HG03095 (cell line): ENCODE measurements at regions not wholly inside any gene's neighbourhood (a gene's known extent, or its start where the extent isn't known, plus 50 kb on each side); places are given as distances from the start of the nearest gene placed in this dataset.
"Not testable (repeated sequence)": the region's sequence is repeated elsewhere in the genome, so short reads cannot be mapped to it uniquely, and the experiment has no call there.

Experiments
- ATAC-seq: cut with Tn5 transposase; IDR thresholded peaks from one replicate; pipeline ENCODE4 v1.9.1; 2021; ENCODE audit warnings: moderate library complexity; ENCODE audit not compliant: unreplicated experiment

DNA sequence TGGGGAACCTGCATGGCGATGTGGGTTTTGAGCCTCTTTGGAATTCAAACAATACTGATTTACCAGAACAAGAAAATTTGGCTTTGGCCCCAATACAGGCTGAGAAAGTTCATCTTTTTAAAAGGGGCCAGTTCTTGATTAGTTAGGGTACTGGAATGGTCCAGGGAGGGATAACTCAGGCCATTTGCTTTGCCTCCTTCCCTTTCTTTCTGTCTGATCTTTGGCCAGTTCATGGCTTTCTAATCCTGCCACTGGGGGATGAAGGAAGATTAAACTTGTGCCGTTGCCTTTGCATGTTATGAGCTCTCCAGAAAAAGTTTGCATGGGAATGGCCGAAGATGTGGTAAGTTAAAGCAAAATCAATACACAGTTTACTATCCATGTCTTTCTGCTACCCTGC lies 78.4 kb downstream of the ADAMTS15 start:
- ATAC-seq: no peak

DNA sequence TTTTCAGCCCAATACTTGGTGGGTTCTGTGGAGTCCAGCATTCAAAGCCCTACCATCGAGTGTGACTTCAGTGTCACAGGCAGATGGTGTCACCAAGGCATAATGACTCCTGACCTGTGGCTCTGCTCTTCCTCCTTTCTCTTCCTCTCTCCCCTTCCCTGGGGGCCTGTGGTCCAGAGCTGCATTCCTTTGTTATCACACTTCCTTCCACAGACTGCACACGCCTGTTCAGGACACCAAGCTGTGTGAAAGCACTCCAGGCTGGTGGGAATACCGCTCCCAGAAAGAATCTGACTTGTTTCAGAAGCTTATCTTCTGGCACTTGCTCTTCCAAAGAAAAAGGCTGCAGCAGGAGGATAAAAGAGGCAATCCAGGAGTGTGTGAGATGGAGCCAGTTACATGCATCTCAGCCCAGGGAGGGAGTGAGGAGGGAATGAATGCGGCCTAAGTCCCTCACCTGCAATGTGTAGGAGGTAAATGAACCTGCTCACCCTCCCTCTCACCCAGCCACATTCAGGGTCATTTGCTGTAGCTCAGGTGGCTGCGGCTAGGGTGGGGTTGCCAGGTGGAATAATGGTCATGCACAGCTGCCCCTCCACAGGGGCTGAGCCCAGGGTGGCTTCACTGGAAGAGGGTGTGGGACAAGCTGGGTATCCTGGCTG lies 79.3 kb downstream of the ADAMTS15 start:
- no peak for ATAC-seq

DNA sequence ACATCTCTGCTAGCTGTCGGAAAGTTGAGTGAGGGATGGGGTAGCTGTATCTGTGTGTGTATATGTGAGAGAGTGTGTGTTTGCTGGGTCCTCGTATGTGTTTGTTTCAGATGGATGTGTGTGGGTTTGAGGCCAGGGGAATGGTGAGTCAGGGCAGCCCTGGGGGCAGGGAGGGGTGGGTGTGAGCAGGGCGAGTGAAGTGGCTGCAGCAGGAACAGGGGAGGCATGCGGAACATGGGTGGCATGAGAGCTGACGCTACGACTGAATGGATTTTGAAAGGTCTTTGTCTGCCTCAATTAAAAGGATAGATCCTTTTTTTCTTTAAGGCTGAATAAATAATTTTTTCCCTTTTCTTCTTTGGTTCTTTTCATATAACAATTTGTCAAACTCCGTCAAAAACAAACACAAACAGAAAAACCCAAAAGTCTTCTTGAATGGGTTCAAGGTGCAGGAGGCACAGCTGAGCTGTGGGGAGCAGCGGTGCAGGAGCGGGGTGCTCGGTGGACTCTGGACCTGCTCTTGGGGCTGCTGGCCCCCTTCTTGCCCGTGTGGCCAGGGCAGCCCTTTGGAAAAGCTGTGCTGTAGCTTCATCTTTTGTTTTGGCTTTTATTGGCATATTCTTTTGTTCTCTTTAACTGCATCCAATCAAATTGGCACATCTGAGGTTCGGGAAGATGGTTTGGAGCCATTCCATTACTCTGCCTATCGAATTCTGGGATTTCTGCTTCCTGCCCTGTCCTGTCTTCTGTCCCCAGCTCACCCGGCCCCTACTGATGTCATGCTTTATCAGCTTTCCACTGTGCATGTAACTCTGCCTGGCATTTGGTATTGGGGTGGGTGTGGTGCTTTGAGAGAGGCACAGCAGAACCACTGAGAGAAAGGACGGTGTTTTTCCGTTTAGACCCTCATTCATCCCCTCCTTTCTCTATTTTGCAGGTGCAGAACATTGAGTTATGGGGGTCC lies 80.1 kb downstream of the ADAMTS15 start:
- no peak for ATAC-seq

DNA sequence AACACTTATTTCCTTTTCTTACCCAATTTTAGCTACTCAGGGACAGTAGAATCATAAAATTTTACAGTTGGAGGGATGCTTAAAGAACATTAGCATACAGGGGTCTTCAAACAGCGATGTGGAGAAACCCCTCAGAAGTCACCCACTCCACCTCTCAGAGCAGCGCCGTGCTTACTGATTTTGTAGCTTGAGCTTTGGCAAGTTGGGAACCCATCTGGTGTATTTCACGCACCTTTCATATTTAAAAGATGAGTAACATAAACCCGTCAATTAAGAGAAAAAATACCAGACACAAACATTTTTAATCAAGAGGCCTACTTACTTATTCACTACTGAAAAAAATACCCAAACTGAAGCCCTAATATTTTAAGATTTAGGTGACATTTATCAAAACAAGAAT lies 80.9 kb downstream of the ADAMTS15 start:
- no peak for ATAC-seq

DNA sequence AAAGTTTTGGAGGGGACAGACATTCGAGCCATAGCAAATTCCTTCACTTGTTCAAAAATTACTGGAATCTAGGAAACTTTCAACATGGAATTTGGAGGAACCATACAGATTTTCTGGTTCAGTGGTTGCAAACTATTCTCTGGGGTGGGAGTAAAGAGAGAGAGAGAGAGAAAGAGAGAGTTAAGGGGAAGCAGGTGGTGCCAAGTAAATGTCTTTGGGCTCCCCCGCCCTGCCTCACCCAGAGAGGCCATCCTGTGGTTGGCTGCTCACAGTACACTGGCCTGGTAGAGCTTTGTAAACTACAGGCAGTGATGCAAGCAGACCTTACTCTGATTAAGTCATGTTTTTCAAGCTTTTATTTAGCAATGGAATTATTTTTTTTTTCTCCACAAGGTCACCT lies 82.6 kb downstream of the ADAMTS15 start:
- ATAC-seq: no peak

DNA sequence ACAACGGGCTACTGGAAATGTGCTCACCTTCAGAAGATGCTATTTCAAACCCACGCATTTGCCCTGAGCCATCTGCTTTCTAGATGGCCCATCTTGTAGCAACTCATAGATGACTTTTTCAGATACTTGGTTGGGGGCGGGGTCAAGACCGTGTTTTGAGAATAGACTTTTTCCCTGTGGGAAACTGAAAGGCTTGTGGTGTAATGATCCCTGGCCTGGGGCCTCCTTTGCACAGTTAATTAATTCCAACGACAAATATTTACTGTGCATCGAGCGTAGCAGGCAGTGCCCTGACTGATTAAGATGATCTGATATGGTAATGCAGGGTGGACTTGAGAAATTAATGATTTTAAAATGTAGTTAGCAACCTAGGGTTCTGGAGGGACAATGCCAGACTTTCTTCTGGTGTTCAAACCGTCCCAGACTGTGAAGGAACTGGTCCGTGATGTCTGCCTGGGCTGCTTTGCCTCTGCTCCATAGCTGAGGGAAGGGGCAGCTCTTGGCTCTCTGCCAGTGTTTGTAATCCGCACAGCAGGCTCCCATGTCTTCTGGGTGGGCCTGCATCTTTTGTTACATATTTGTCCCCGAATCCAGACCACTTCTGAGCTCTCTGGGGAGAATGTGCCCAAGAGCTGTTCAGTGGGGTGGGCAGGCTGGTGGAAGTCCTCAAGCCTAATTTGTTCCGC lies 84.8 kb downstream of the ADAMTS15 start:
- ATAC-seq: no peak

DNA sequence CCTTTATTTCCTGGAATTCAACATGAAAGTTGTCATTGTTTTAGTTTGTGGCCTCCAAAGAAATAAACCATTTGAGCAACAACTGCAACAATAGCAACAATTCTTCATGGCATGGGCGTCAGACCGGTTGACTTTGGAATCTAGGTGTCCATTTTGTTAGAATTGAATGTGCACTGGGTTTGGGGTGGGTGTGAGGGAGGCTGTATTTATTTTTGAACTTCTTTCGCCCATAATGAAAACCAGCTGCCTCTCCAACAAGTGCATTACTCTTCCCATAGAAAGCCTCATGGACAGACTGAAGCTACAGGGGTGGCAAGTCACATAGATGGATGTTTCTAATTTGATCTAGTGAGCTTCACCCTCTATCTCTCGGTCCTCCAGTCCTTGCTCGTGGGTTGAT lies 85.4 kb downstream of the ADAMTS15 start:
- ATAC-seq: no peak

DNA sequence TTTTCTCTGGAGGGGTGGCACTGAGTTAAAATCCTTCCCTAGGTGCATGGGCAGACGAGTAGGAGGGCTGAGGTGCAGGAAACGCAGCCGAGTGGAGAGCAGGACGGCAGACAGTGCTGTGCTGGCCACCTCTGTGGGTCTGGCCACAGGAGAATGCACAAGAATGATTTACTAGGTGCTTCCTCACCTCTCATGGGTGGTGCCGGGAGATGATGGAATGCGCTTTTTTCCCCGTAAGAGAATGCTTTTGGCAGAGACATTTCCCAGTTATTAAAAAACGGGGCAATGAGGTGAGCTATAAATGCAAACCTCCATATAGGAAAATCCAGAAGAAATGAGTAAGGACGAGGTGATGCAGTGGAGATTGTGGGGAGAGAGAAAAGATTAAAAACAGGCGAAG lies 86.1 kb downstream of the ADAMTS15 start:
- ATAC-seq: no peak

DNA sequence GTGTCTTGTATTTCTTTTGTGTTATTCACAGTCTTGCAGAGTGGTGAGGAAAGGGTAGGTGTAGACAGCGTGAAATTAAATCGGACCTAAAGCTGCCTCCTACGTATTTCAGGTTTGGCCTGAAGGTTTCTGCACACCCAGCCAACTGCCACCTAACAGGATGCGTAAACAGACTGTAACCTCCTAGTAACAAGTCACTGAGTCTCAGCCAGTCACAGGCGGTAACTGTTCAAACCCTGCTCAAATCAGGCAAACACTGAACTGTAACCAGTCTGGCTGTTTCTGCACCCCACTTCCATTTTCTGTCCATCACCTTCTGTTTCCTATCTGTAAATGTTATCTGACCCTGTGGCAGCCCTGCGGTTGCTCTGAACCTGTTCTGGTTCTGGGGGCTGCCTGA lies 87.1 kb downstream of the ADAMTS15 start:
- no peak for ATAC-seq

DNA sequence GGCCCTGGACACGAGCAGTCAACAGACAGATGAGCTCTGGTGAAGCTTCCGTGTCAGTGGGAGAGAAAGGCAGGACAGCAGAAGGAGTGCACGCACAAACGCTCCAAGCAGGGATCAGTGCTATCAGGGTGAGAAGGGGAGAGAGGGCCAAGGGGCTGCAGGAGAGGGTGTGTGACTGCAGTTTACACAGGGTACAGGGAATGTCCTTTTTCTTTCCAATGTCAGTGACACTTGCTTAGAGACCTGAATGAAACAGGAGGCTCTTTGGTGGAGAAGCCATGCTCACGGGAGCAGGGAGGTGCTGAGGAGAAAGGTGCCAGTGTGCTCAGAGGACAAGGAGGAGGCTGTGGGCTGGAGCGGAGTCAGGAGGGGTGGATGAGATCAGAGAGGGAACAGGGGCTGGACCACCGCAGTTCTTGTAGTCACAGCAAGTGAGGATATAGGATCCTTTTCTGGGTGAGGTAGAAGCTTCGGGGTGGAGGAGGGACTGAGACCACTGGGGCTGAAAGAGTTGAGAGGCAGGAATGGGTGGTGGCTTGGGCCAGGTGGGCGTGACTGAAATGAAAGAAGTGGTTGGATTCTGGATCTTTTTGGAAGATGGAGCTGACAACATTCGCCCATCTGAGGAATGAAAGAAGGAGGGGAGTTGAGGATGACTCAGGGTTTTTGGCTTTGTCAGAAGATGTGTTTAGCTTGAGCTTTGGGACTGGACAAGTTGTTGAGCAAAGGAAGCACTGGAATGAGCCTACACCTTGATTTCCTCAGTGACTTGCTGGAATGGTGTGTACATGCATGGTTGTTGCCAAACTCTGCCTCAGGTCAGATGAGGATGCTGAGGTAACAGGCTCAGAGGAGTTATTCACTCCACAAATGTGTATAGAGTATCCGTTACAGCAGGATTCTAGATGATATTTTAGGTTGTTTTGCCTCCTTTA lies 87.9 kb downstream of the ADAMTS15 start:
- no peak for ATAC-seq

DNA sequence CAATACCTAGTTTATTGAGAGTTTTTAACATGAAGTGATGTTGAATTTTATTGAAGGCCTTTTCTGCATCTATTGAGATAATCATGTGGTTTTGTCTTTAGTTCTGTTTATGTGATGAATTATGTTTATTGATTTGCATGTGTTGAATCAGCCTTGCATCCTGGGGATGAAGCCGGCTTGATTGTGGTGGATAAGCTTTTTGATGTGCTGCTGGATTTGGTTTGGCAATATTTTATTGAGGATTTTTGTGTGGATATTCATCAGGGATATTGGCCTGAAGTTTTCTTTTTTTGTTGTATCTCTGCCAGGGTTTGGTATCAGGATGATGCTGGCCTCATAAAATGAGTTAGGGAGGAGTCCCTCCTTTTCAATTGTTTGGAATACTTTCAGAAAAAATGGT lies 91.2 kb downstream of the ADAMTS15 start:
- not testable (repeated sequence) for ATAC-seq

DNA sequence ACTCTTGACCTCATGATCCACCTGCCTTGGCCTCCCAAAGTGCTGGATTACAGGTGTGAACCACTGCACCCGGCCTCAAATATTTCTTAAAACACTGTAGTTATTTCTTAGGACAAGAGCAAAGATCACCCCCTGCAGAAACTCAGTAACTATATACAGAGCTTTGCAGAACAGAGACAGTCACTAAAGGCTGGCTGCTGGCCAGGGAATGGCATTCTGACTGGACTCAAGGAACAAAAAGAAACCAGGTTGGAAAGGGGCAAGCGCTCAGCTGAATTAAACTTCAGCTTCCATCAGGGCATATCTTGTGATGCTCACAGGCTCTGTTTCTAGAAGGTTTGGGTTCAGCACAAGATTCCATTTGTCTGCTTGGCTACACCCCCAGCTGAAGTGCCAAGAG lies 95.8 kb downstream of the ADAMTS15 start:
- no peak for ATAC-seq

DNA sequence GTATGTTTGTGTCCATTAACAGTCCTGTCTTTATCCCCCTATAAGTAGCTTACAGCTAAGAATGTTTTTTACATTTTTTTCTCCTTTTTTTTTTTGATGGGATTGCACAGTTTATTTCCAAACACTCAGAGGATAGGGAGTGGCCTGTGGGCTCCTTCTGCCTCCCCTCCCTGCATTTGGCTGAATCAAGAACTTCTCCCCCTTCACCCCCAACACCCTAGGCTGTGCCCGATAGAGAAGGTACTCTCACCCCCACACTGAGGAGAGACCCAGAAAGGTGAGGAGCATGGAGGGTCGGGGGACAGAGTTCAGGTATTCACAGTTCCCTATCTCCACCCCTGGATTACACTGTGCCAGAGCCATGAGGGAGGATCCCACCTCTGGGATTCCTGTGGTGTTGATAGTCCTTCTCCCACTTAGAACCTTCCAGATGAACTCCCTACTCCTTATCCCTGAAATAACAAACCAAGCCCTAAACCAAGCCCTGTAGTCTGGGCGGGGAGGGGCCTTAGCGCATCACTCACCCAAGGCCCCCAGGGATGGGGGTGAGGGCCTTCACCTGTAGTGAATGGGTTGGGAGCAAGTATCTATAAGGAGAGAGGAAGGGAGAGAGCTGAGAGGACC lies 97.1 kb downstream of the ADAMTS15 start:
- ATAC-seq: no peak

DNA sequence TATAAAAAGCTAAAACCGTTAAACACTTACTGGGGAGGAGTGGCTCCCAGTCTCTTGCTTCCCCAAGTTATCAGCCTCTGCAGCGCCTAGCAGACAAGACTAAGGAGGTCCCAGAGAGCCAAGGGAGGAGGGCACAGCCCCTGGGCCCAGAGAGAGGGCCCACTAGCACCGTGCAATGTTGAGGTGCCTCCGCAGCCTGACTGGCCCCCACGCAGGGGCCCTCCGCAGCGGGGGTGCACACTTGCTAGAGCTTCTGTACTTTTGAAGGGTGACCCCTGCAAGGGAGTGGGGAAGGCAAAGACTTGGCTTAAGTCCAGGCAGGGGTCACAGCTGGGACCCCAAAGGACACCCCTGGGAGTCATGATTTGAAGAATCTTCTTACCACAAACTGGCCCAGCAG lies 98.0 kb downstream of the ADAMTS15 start:
- ATAC-seq: no peak

DNA sequence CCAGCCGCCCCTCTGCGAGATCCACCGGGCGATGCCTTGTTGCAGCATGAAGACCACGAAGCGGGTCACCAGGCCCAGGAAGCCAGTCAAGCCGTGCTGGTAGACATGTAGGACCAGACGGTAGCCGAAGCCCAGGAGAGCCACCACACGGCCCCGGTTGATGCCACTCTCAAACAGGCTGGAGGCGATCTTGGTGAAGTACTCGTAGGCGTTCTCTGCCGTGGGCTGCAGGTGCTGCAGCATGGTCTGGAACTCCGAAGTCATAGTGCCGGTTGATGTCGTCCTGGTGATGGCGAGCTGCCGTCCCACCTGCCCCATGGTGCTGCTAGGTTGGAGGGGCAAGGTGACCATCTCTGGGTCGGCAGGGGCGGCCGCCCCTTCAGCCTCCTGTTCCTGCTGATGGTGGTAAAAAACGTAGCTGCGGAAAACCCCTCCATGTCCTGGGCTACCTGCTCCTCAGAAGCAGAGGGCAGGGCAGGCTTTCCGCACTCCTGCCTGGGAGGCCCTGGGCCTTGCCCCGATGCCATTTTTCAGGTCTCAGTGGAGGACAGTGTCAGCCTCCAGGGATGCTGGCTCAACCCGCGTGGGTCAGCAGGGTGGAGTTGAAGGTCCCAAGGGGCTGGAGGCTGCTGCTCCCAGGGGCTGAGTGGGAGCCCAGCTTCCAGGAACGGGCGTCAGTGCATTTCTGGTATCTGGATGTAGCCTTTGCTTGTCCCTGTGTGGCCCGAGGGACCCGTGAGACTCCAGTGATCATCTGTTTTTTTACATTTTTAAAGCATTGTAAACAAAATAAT lies 98.7 kb downstream of the ADAMTS15 start:
- no peak for ATAC-seq

DNA sequence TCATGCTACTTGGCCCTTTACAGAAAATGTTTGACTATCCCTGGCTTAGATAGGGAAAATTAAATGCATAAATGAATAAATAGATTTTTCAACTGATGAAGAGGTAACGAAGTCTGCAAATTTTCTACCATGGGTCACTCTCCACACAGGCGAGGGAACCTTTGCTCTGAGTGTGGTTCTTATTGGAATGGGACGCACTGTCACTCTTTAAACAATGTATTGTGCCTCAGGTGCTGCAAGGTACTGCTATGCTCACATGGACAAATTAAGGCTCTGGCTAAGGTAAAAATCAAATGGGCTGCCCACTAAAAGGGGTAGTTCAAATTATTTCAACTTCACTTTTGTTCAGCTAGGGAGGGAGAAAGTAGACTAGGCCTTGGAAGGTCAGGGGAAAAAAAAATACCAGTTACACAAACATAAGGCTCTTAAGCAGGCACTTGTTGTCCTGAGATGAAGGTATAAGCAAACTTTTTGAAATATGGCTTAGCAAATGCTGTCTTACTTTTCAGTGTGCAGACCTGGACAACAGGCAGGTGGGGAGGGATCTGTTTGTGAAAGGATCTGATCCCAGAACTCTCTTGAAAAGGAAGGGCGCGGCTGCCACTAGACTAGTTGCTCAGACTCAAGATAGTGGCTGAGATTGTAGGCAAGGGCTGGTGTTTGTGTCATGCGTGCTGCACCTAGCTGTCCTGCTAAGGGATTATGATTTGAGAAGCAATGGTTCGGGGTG lies 99.5 kb downstream of the ADAMTS15 start:
- no peak for ATAC-seq

DNA sequence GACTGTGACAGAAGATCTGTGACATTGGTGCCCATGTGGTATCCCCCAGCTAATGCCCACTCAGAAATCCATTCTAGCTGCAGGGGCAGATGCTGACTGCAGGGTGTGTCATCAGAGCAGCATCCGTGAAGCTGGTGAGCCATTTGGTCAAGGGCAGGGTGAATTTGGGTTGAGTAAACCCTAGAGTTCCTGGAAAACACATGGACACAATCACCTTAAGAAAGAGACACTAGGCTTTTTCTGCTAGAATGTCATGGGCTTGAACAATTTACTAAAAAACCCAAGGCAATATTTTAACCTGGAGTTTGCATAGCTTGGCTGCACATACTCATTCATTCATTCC lies 100.0 kb downstream of the ADAMTS15 start:
- no peak for ATAC-seq

DNA sequence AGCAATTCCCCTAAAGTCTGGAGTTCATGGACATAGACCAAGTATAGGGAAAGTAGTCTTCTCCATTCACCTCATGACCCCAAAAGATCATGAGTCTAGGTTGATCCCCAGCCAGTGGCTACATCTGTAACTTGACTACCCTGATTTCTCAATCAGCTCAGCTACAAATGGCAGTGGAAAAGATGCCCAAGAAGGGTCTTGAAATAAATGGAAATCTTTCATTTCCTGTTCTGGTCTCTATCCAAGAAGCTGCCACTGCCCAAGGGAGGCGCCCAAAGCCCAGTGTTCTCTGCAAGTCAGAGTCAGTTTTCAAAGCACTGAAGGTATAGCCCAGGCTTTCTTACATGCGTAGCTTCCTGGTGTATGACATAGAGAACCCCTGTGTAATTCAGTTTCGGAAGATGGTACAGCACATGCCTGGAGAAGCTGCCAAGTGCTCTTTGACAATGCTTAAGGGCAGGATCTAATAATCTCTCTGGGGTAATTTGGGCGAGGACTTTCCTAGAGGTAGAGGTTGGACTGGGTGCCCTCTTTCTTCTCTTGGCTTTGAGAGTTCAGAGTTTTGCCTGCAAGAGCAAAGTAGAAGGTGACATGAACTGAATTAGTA lies 101.1 kb downstream of the ADAMTS15 start:
- no peak for ATAC-seq
